HG02970 (cell line): ENCODE measurements at regions not wholly inside any gene's neighbourhood (a gene's known extent, or its start where the extent isn't known, plus 50 kb on each side); places are given as distances from the start of the nearest gene placed in this dataset.
"Not testable (repeated sequence)": the region's sequence is repeated elsewhere in the genome, so short reads cannot be mapped to it uniquely, and the experiment has no call there.

Experiments used
- ATAC-seq: cut with Tn5 transposase; IDR thresholded peaks from one replicate; pipeline ENCODE4 v1.9.1; 2021; ENCODE audit warnings: mild to moderate bottlenecking, moderate library complexity, moderate number of reproducible peaks; ENCODE audit not compliant: unreplicated experiment, low FRiP score

GRCh38 chr5:174827558-174827957 is 103.2 kb downstream of the MSX2 start:
- no peak for ATAC-seq

- no peak for ATAC-seq
These were observed 101.2 kb downstream of the MSX2 start for GRCh38 chr5:174825587-174825986.

- ATAC-seq: no peak
These were observed 94.0 kb downstream of the MSX2 start for GRCh38 chr5:174818430-174818829.

GRCh38 chr5:174817610-174818009 is 93.2 kb downstream of the MSX2 start:
- ATAC-seq: no peak

- no peak for ATAC-seq
These were observed 92.5 kb downstream of the MSX2 start for GRCh38 chr5:174816858-174817257.

- no peak for ATAC-seq
These were observed 87.1 kb downstream of the MSX2 start for GRCh38 chr5:174811438-174811837.

- ATAC-seq: no peak
These were observed 86.4 kb downstream of the MSX2 start for GRCh38 chr5:174810796-174811195.

- ATAC-seq: no peak
These were observed 83.1 kb downstream of the MSX2 start for GRCh38 chr5:174807471-174807870.

GRCh38 chr5:174806729-174807128 is 82.3 kb downstream of the MSX2 start:
- no peak for ATAC-seq

GRCh38 chr5:174801798-174802197 is 77.4 kb downstream of the MSX2 start:
- ATAC-seq: no peak

- no peak for ATAC-seq
These were observed 76.1 kb downstream of the MSX2 start for GRCh38 chr5:174800435-174800834.

- ATAC-seq: no peak
These were observed 74.7 kb downstream of the MSX2 start for GRCh38 chr5:174799121-174799520.

- no peak for ATAC-seq
These were observed 74.2 kb downstream of the MSX2 start for GRCh38 chr5:174798551-174798951.

GRCh38 chr5:174796711-174797192 is 72.4 kb downstream of the MSX2 start:
- no peak for ATAC-seq

GRCh38 chr5:174794931-174795672 is 70.7 kb downstream of the MSX2 start:
- no peak for ATAC-seq

GRCh38 chr5:174793684-174794328 is 69.4 kb downstream of the MSX2 start:
- ATAC-seq: peak; percentile 72

- no peak for ATAC-seq
These were observed 68.7 kb downstream of the MSX2 start for GRCh38 chr5:174793076-174793475.

GRCh38 chr5:174792265-174792664 is 67.9 kb downstream of the MSX2 start:
- not testable (repeated sequence) for ATAC-seq

- no peak for ATAC-seq
These were observed 66.5 kb downstream of the MSX2 start for GRCh38 chr5:174790906-174791305.

- ATAC-seq: no peak
These were observed 65.2 kb downstream of the MSX2 start for GRCh38 chr5:174789596-174789995.

- no peak for ATAC-seq
These were observed 60.8 kb downstream of the MSX2 start for GRCh38 chr5:174785120-174785680.
